H9 (cell line): ENCODE measurements at regions not wholly inside any gene's neighbourhood (a gene's known extent, or its start where the extent isn't known, plus 50 kb on each side); places are given as distances from the start of the nearest gene placed in this dataset.

Experiments
- DNase-seq: peaks from one replicate; pipeline ENCODE4 v3.0.0-alpha.2; 2017
- H2AFZ ChIP-seq: one replicate; pipeline ENCODE4 v1.6.1; 2013; ENCODE audit warnings: mild to moderate bottlenecking, low read length, control low read depth, moderate library complexity
- H2AK5ac ChIP-seq: 2 replicates; pipeline ENCODE4 v1.6.1; 2013; ENCODE audit warnings: low read length, control low read depth, mixed read lengths; ENCODE audit not compliant: insufficient read length
- H2BK120ac ChIP-seq: one replicate; pipeline ENCODE4 v1.6.1; 2013; ENCODE audit warnings: low read depth, mild to moderate bottlenecking, low read length, control low read depth, inconsistent platforms; ENCODE audit not compliant: poor library complexity, severe bottlenecking
- H2BK12ac ChIP-seq: 2 replicates; pipeline ENCODE4 v1.6.1; 2013; ENCODE audit warnings: low read length, control low read depth, mixed read lengths, low read depth; ENCODE audit not compliant: insufficient read length
- H2BK15ac ChIP-seq: 2 replicates; pipeline ENCODE4 v1.6.1; 2013; ENCODE audit warnings: low read depth, low read length, control low read depth
- H2BK20ac ChIP-seq: one replicate; pipeline ENCODE4 v1.6.1; 2013; ENCODE audit warnings: low read depth, mild to moderate bottlenecking, low read length, control low read depth, inconsistent platforms; ENCODE audit not compliant: poor library complexity, severe bottlenecking
- H2BK5ac ChIP-seq: 2 replicates; pipeline ENCODE4 v1.6.1; 2013; ENCODE audit warnings: low read length, control low read depth, mixed read lengths; ENCODE audit not compliant: insufficient read length
- H3K14ac ChIP-seq: 2 replicates; pipeline ENCODE4 v1.6.1; 2013; ENCODE audit warnings: low read length, control low read depth; ENCODE audit not compliant: insufficient read depth
- H3K18ac ChIP-seq: 2 replicates; pipeline ENCODE4 v1.6.1; 2013; ENCODE audit warnings: low read depth, mild to moderate bottlenecking, mixed read lengths, low read length, control low read depth; ENCODE audit not compliant: insufficient read length
- H3K23ac ChIP-seq: 2 replicates; pipeline ENCODE4 v1.6.1; 2013; ENCODE audit warnings: low read length, control low read depth, mixed read lengths, low read depth; ENCODE audit not compliant: insufficient read length
- H3K23me2 ChIP-seq: 2 replicates; pipeline ENCODE4 v1.6.1; 2013; ENCODE audit warnings: low read depth, mild to moderate bottlenecking, mixed read lengths, low read length, control low read depth; ENCODE audit not compliant: insufficient read length, poor library complexity, severe bottlenecking
- H3K27ac ChIP-seq: 2 replicates; pipeline ENCODE4 v1.5.1; 2013; ENCODE audit warnings: low read length, control low read depth, mixed read lengths, low read depth; ENCODE audit not compliant: insufficient read length
- H3K27me3 ChIP-seq: 2 replicates; pipeline ENCODE4 v1.6.1; 2013; ENCODE audit warnings: low read length, control low read depth, inconsistent platforms; ENCODE audit not compliant: insufficient read depth
- H3K4ac ChIP-seq: 2 replicates; pipeline ENCODE4 v1.6.1; 2013; ENCODE audit warnings: low read depth, mild to moderate bottlenecking, control low read depth, inconsistent platforms, low read length, moderate library complexity
- H3K4me1 ChIP-seq: 2 replicates; pipeline ENCODE4 v1.6.1; 2013; ENCODE audit warnings: low read length, control low read depth, inconsistent platforms; ENCODE audit not compliant: insufficient read depth
- H3K4me2 ChIP-seq: 2 replicates; pipeline ENCODE4 v1.6.1; 2013; ENCODE audit warnings: low read length, control low read depth, mixed read lengths; ENCODE audit not compliant: insufficient read length, insufficient read depth
- H3K56ac ChIP-seq: 2 replicates; pipeline ENCODE4 v1.6.1; 2013; ENCODE audit warnings: low read depth, mild to moderate bottlenecking, mixed read lengths, low read length, control low read depth; ENCODE audit not compliant: insufficient read length
- H3K79me1 ChIP-seq: 2 replicates; pipeline ENCODE4 v1.6.1; 2013; ENCODE audit warnings: low read depth, mild to moderate bottlenecking, moderate library complexity, low read length, control low read depth, inconsistent platforms; ENCODE audit not compliant: insufficient read depth, poor library complexity, severe bottlenecking
- H3K79me2 ChIP-seq: 2 replicates; pipeline ENCODE4 v1.6.1; 2013; ENCODE audit warnings: low read length, control low read depth, inconsistent platforms; ENCODE audit not compliant: insufficient read depth
- H3K9ac ChIP-seq: 2 replicates; pipeline ENCODE4 v1.6.1; 2013; ENCODE audit warnings: low read length, control low read depth, mixed read lengths; ENCODE audit not compliant: insufficient read length; ENCODE audit errors: extremely low read depth
- H3K9me3 ChIP-seq: one replicate; pipeline ENCODE4 v1.6.1; 2013; ENCODE audit warnings: low read depth, low read length, inconsistent platforms; ENCODE audit not compliant: control insufficient read depth
- H3T11ph ChIP-seq: one replicate; pipeline ENCODE4 v1.6.1; 2013; ENCODE audit warnings: mild to moderate bottlenecking, low read length, control low read depth, inconsistent platforms
- H4K20me1 ChIP-seq: one replicate; pipeline ENCODE4 v1.6.1; 2013; ENCODE audit not compliant: control insufficient read depth, insufficient read length, insufficient read depth
- H4K5ac ChIP-seq: 2 replicates; pipeline ENCODE4 v1.6.1; 2013; ENCODE audit warnings: low read depth, mild to moderate bottlenecking, mixed read lengths, low read length, control low read depth; ENCODE audit not compliant: insufficient read length
- H4K8ac ChIP-seq: replicated peaks from 2 replicates; pipeline ENCODE4 v1.6.1; 2013; ENCODE audit warnings: low read length, control low read depth, mixed read lengths, low read depth; ENCODE audit not compliant: insufficient read length
- H4K91ac ChIP-seq: 2 replicates; pipeline ENCODE4 v1.6.1; 2013; ENCODE audit warnings: low read depth, mild to moderate bottlenecking, moderate library complexity, mixed read lengths, low read length, control low read depth; ENCODE audit not compliant: insufficient read length
- H3K27ac Mint-ChIP-seq, 3 experiments: 2 replicates in 2 of 3; 3 replicates in 1 of 3; pipeline ENCODE4 v1.8.0; 2020 to 2021; ENCODE audit warnings: mixed read lengths in 3 of 3, mild to moderate bottlenecking in 1 of 3, moderate library complexity in 1 of 3
- H3K27me3 Mint-ChIP-seq: 2 replicates; pipeline ENCODE4 v1.8.0; 2021; ENCODE audit warnings: low read depth, mild to moderate bottlenecking, moderate library complexity, mixed read lengths
- H3K36me3 Mint-ChIP-seq, 3 experiments: 2 replicates in 2 of 3; 3 replicates in 1 of 3; pipeline ENCODE4 v1.8.0; 2020 to 2021; ENCODE audit warnings: low read depth in 3 of 3, mixed read lengths in 3 of 3; ENCODE audit not compliant: insufficient read depth in 1 of 3
- H3K4me1 Mint-ChIP-seq, 2 experiments: 2 replicates each; pipeline ENCODE4 v1.8.0; 2020; ENCODE audit warnings: mixed read lengths in 2 of 2
- H3K4me3 Mint-ChIP-seq, 2 experiments: 2 replicates in 1 of 2; 3 replicates in 1 of 2; pipeline ENCODE4 v1.8.0; 2020 to 2021; ENCODE audit warnings: mild to moderate bottlenecking in 2 of 2, mixed read lengths in 2 of 2, moderate library complexity in 1 of 2
- H3K9me3 Mint-ChIP-seq, 2 experiments: 2 replicates in 1 of 2; 3 replicates in 1 of 2; pipeline ENCODE4 v1.8.0; 2020; ENCODE audit warnings: mild to moderate bottlenecking in 2 of 2, mixed read lengths in 2 of 2, moderate library complexity in 1 of 2
- CTCF ChIP-seq: fragments of 200-600 bp; sonication (generic); conservative IDR thresholded peaks from 3 replicates; pipeline ENCODE4 v1.8.0; 2021; ENCODE audit warnings: antibody characterized with exemption, mild to moderate bottlenecking
- WGBS: extraction: QIAGEN DNeasy Blood & Tissue Kit; methylation state at CpG from one replicate; pipeline ENCODE4 v1.1.7; 2013; ENCODE audit warnings: missing lambda C conversion rate, low lambda C conversion rate, mixed read lengths; ENCODE audit not compliant: insufficient read length; ENCODE audit errors: extremely low coverage; 5-methylcytosine and 5-hydroxymethylcytosine counted together

DNA sequence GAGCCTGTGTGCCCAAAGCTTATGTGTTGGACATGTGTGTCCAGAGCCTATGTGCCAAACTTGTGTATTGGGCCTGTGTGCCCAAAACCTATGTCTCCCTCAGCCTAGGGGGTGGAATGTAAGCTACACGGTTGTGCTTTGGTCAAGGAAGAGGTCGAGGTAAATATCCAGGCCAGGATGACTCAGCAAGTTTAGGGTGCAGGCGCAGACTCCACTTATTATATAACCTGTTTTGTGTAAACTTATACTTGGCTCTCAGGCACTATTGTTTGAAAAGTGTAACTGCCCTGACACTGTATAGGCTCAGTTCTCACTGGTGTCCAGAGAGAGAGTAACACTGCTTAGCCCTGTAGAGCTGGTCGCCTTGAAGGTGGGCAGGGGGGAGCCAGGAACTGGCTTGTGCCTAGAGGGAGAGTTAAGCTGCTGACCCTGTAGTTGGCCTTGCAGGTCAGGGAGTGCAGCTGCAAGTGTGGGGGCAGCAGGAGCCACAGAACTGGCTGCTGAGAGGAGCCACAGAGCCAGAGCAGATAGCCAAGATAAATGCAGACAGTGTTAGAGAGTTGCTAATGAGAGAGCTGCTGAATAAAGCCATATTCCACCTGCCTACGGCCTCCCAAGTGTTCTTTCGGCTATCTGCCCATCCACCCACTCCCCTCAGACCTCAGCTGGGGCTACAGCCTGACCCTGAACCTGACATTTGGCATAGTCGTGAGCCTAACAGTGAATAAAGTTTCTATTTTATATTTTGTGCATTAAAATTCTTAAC, 517.2 kb upstream of the SLITRK1 start:
- no peak for DNase-seq
- H3K27me3 ChIP-seq = no peaks in the 10 kb centered on the region
- no peak for TF ChIP-seq CTCF
- no peak overlapping the region; a peak in 1 of 7 replicates for H3K27ac Mint-ChIP-seq
- no peaks in the 10 kb centered on the region for H3K4me1 Mint-ChIP-seq
- no peak overlapping the region for H3K4ac ChIP-seq
- no peak overlapping the region for H4K8ac ChIP-seq
- H3K9me3 Mint-ChIP-seq = peaks cover 21% of the 10 kb centered on the region in 2 experiments
- no peaks in the 10 kb centered on the region for H3K27me3 Mint-ChIP-seq
- H3K9ac ChIP-seq = no peak overlapping the region
- H2BK12ac ChIP-seq = no peak overlapping the region
- no peak overlapping the region for H4K91ac ChIP-seq
- no peak overlapping the region for H2AFZ ChIP-seq
- no peak overlapping the region for H4K5ac ChIP-seq
- H3K36me3 Mint-ChIP-seq = peaks cover 4 to 17% (median 11%) of the 10 kb centered on the region in 3 experiments; a peak in 6 of 7 replicates
- H2BK120ac ChIP-seq = no peak overlapping the region
- H2BK15ac ChIP-seq = no peak overlapping the region
- no peaks in the 10 kb centered on the region for H3K23me2 ChIP-seq
- H3K4me1 ChIP-seq = no peaks in the 10 kb centered on the region
- H3K79me1 ChIP-seq = no peaks in the 10 kb centered on the region
- no peak overlapping the region for H3K4me2 ChIP-seq
- no peak overlapping the region for H2BK20ac ChIP-seq
- H3K79me2 ChIP-seq = no peaks in the 10 kb centered on the region
- no peak overlapping the region for H2BK5ac ChIP-seq
- H2AK5ac ChIP-seq = no peak overlapping the region
- H3K4me3 Mint-ChIP-seq = no peak overlapping the region
- H3K18ac ChIP-seq = no peak overlapping the region
- H3T11ph ChIP-seq = no peak overlapping the region
- H3K56ac ChIP-seq = no peak overlapping the region
- WGBS = no CpG with 5 or more reads among the region's 7 CpGs
- H4K20me1 ChIP-seq = no peaks in the 10 kb centered on the region
- no peak overlapping the region for H3K27ac ChIP-seq
- peaks cover 12% of the 10 kb centered on the region for H3K9me3 ChIP-seq
- H3K23ac ChIP-seq = no peak overlapping the region
- no peak overlapping the region for H3K14ac ChIP-seq
